Thyroid gland (tissue), 4 donors: ENCODE measurements at regions not wholly inside any gene's neighbourhood (a gene's known extent, or its start where the extent isn't known, plus 50 kb on each side); places are given as distances from the start of the nearest gene placed in this dataset.

Source experiments
- DNase-seq, 2 donors: peaks; one replicate each; pipeline ENCODE4 v3.0.0-alpha.2; 2019
- H3K27ac ChIP-seq, 3 donors: fragments of 200-600 bp; sonication (generic); 1 replicate in 2 of 3; 2 replicates in 1 of 3; pipeline ENCODE4 v1.5.1; 2016 to 2019; ENCODE audit warnings: mild to moderate bottlenecking in 1 of 3, moderate library complexity in 1 of 3
- H3K27me3 ChIP-seq: fragments of 200-600 bp; sonication (generic); one replicate; pipeline ENCODE4 v1.5.1; 2019
- H3K36me3 ChIP-seq, 2 donors: fragments of 200-600 bp; sonication (generic); one replicate each; pipeline ENCODE4 v1.5.1; 2016 to 2019
- H3K4me1 ChIP-seq, 2 donors: fragments of 200-600 bp; sonication (generic); one replicate each; pipeline ENCODE4 v1.5.1; 2017 to 2019
- H3K4me3 ChIP-seq, 3 donors: fragments of 200-600 bp; sonication (generic); replicated peaks in 1 of 3; 1 replicate in 2 of 3; 2 replicates in 1 of 3; pipeline ENCODE4 v1.5.1; 2016; ENCODE audit warnings: mild to moderate bottlenecking in 1 of 3
- H3K9me3 ChIP-seq: fragments of 200-600 bp; sonication (generic); one replicate; pipeline ENCODE4 v1.5.1; 2017
- CTCF ChIP-seq, 6 experiments: fragments of 200-600 bp in 3 of 6; fragments of 450-650 bp in 3 of 6; sonication (generic) in 3 of 6; IDR thresholded peaks; one replicate each; pipeline ENCODE4 v1.5.1; 2016 to 2019; ENCODE audit warnings: antibody characterized with exemption in 6 of 6, mild to moderate bottlenecking in 2 of 6, inconsistent platforms in 1 of 6, moderate library complexity in 1 of 6
- POLR2A ChIP-seq, 2 donors: fragments of 450-650 bp; IDR thresholded peaks; one replicate each; pipeline ENCODE4 v1.6.1; 2017; ENCODE audit warnings: antibody characterized with exemption in 2 of 2, mild to moderate bottlenecking in 2 of 2, moderate library complexity in 1 of 2
- WGBS, 2 donors: methylation state at CpG; one replicate each; pipeline ENCODE4 v1.1.5; 2017; 5-methylcytosine and 5-hydroxymethylcytosine counted together
- intact Hi-C: fragments of 100-400 bp; cut with DNase I; formaldehyde crosslinking; loops from one replicate; pipeline ENCODE4 v1.15.1; 2023

- WGBS, 2 donors = 86 to 94% methylated on average over 1 of the region's 1 CpG
- H3K4me1 ChIP-seq = peaks cover 0 to 4% of the 10 kb centered on the region in 2 donors
- intact Hi-C loops = no loop called here
Observed at GRCh38 chr13:39961036-39961435, 305.6 kb downstream of the COG6 start.

GRCh38 chr13:39963612-39964011, 308.1 kb downstream of the COG6 start:
- WGBS, 2 donors = 94 to 95% methylated on average over 1 of the region's 1 CpG
- Histone ChIP-seq H3K27ac (no peak overlapping the region), H3K36me3 (no peaks in the 10 kb centered on the region), H3K27me3 (no peaks in the 10 kb centered on the region), H3K4me1 (peaks cover 0 to 4% of the 10 kb centered on the region in 2 donors), H3K4me3 (no peak overlapping the region), H3K9me3 (no peaks in the 10 kb centered on the region)
- DNase-seq = no peak
- intact Hi-C loops = no loop called here
- TF ChIP-seq POLR2A (IDR thresholded peaks at IDR 0.05) = no peak
- no peak for TF ChIP-seq CTCF (IDR thresholded peaks at IDR 0.05)

More at GRCh38 chr13:39961036-39961435, 305.6 kb downstream of the COG6 start:
- Histone ChIP-seq H3K4me3 (no peak overlapping the region), H3K27me3 (no peaks in the 10 kb centered on the region), H3K9me3 (no peaks in the 10 kb centered on the region), H3K27ac (no peak overlapping the region), H3K36me3 (no peaks in the 10 kb centered on the region)
- DNase-seq = no peak
- TF ChIP-seq POLR2A (IDR thresholded peaks at IDR 0.05) (no peak), CTCF (IDR thresholded peaks at IDR 0.05) (no peak)

GRCh38 chr13:39965309-39965708, 309.8 kb downstream of the COG6 start:
- no peaks in the 10 kb centered on the region for H3K36me3 ChIP-seq
- H3K4me3 ChIP-seq = no peak overlapping the region
- intact Hi-C loops = no loop called here
- peak; percentile 56 to 66 for DNase-seq
- H3K27ac ChIP-seq = no peak overlapping the region
- peaks cover 0 to 4% of the 10 kb centered on the region in 2 donors for H3K4me1 ChIP-seq
- TF ChIP-seq CTCF (IDR thresholded peaks at IDR 0.05) (peak in 2 of 6 experiments; percentile 13 to 39), POLR2A (IDR thresholded peaks at IDR 0.05) (no peak)
- H3K27me3 ChIP-seq = no peaks in the 10 kb centered on the region
- H3K9me3 ChIP-seq = no peaks in the 10 kb centered on the region
- 26 to 37% methylated on average over 3 of the region's 3 CpGs for WGBS, 2 donors

GRCh38 chr13:39967199-39967959, 311.9 kb downstream of the COG6 start:
- H3K4me3 ChIP-seq = no peak overlapping the region
- H3K9me3 ChIP-seq = no peaks in the 10 kb centered on the region
- peaks cover 0 to 4% of the 10 kb centered on the region in 2 donors for H3K4me1 ChIP-seq
- no peaks in the 10 kb centered on the region for H3K27me3 ChIP-seq
- WGBS, 2 donors = 92 to 97% methylated on average over 4 of the region's 4 CpGs
- no peak overlapping the region for H3K27ac ChIP-seq
- no peaks in the 10 kb centered on the region for H3K36me3 ChIP-seq
- TF ChIP-seq POLR2A (IDR thresholded peaks at IDR 0.05) = no peak
- TF ChIP-seq CTCF (IDR thresholded peaks at IDR 0.05) = no peak
- DNase-seq = no peak
- intact Hi-C loops = no loop called here

GRCh38 chr13:39968646-39969475, 313.4 kb downstream of the COG6 start:
- Histone ChIP-seq H3K27me3 (no peaks in the 10 kb centered on the region), H3K9me3 (no peaks in the 10 kb centered on the region), H3K4me1 (peaks cover 0 to 4% of the 10 kb centered on the region in 2 donors), H3K4me3 (no peak overlapping the region), H3K36me3 (no peaks in the 10 kb centered on the region), H3K27ac (no peak overlapping the region)
- DNase-seq = no peak
- WGBS, 2 donors = 82 to 91% methylated on average over 6 of the region's 6 CpGs
- TF ChIP-seq POLR2A (IDR thresholded peaks at IDR 0.05) (no peak), CTCF (IDR thresholded peaks at IDR 0.05) (no peak)
- intact Hi-C loops = no loop called here
